Stimulated activated CD4-positive, alpha-beta T cell treated with anti-CD3 and anti-CD28 coated beads, TNF-alpha, amount 100 ng/mL, for 48 hours (primary cell): ENCODE measurements at regions not wholly inside any gene's neighbourhood (a gene's known extent, or its start where the extent isn't known, plus 50 kb on each side); places are given as distances from the start of the nearest gene placed in this dataset.

Experiments
- DNase-seq, 3 donors: peaks; one replicate each; pipeline ENCODE4 v3.0.0-alpha.2; 2020; ENCODE audit warnings: low read depth in 3 of 3

- DNase-seq: no peak
Observed at GRCh38 chr11:15901790-15902189, 454.6 kb downstream of the SOX6 start.

GRCh38 chr11:15903246-15903645 lies 453.1 kb downstream of the SOX6 start:
- no peak for DNase-seq

GRCh38 chr11:15905366-15906104 lies 450.8 kb downstream of the SOX6 start:
- no peak for DNase-seq

GRCh38 chr11:15906481-15907035 lies 449.8 kb downstream of the SOX6 start:
- DNase-seq: no peak

- no peak for DNase-seq
Observed at GRCh38 chr11:15907806-15908205, 448.5 kb downstream of the SOX6 start.

- DNase-seq: no peak
Observed at GRCh38 chr11:15909937-15910598, 446.3 kb downstream of the SOX6 start.

GRCh38 chr11:15910761-15911160 lies 445.6 kb downstream of the SOX6 start:
- DNase-seq: no peak

GRCh38 chr11:15911377-15912044 lies 444.8 kb downstream of the SOX6 start:
- no peak for DNase-seq

- no peak for DNase-seq
Observed at GRCh38 chr11:15912291-15912690, 444.1 kb downstream of the SOX6 start.

GRCh38 chr11:15912825-15913224 lies 443.5 kb downstream of the SOX6 start:
- no peak for DNase-seq

- DNase-seq: no peak
Observed at GRCh38 chr11:15913261-15913660, 443.1 kb downstream of the SOX6 start.
